CD4-positive, alpha-beta T cell treated with Interferon gamma for 1 hour (primary cell): ENCODE measurements at regions not wholly inside any gene's neighbourhood (a gene's known extent, or its start where the extent isn't known, plus 50 kb on each side); places are given as distances from the start of the nearest gene placed in this dataset.

Experiments used
- DNase-seq: peaks from one replicate; pipeline ENCODE4 v3.0.0-alpha.2; 2020

- DNase-seq: no peak
These were observed 136.5 kb upstream of the GJB5 start for GRCh38 chr1:34618381-34618780.

GRCh38 chr1:34619256-34619655 is 135.6 kb upstream of the GJB5 start:
- no peak for DNase-seq

GRCh38 chr1:34621916-34622315 is 132.9 kb upstream of the GJB5 start:
- no peak for DNase-seq

- no peak for DNase-seq
These were observed 129.3 kb upstream of the GJB5 start for GRCh38 chr1:34625521-34626015.

GRCh38 chr1:34627465-34628240 is 127.2 kb upstream of the GJB5 start:
- no peak for DNase-seq

- no peak for DNase-seq
These were observed 123.7 kb upstream of the GJB5 start for GRCh38 chr1:34631126-34631525.

- DNase-seq: no peak
These were observed 115.1 kb upstream of the GJB5 start for GRCh38 chr1:34639701-34640100.

- no peak for DNase-seq
These were observed 114.0 kb upstream of the GJB5 start for GRCh38 chr1:34640654-34641401.

GRCh38 chr1:34642679-34643078 is 112.2 kb upstream of the GJB5 start:
- no peak for DNase-seq

GRCh38 chr1:34645109-34645688 is 109.6 kb upstream of the GJB5 start:
- DNase-seq: no peak

- DNase-seq: no peak
These were observed 108.9 kb upstream of the GJB5 start for GRCh38 chr1:34645919-34646318.

- no peak for DNase-seq
These were observed 106.3 kb upstream of the GJB5 start for GRCh38 chr1:34648501-34648900.

- no peak for DNase-seq
These were observed 104.8 kb upstream of the GJB5 start for GRCh38 chr1:34650090-34650489.

GRCh38 chr1:34650800-34651199 is 104.0 kb upstream of the GJB5 start:
- DNase-seq: no peak

GRCh38 chr1:34653110-34653509 is 101.7 kb upstream of the GJB5 start:
- no peak for DNase-seq

- DNase-seq: no peak
These were observed 99.5 kb upstream of the GJB5 start for GRCh38 chr1:34655206-34655874.

GRCh38 chr1:34655875-34656240 is 99.0 kb upstream of the GJB5 start:
- no peak for DNase-seq

- DNase-seq: no peak
These were observed 98.5 kb upstream of the GJB5 start for GRCh38 chr1:34656299-34656698.

GRCh38 chr1:34656731-34657130 is 98.1 kb upstream of the GJB5 start:
- no peak for DNase-seq

- no peak for DNase-seq
These were observed 97.6 kb upstream of the GJB5 start for GRCh38 chr1:34657266-34657665.

- DNase-seq: no peak
These were observed 97.0 kb upstream of the GJB5 start for GRCh38 chr1:34657849-34658248.

GRCh38 chr1:34663031-34663430 is 91.8 kb upstream of the GJB5 start:
- DNase-seq: no peak

- no peak for DNase-seq
These were observed 86.8 kb upstream of the GJB5 start for GRCh38 chr1:34668063-34668462.
